ENCODE measurements at regions not wholly inside any gene's neighbourhood (a gene's known extent, or its start where the extent isn't known, plus 50 kb on each side); places are given as distances from the start of the nearest gene placed in this dataset.

- Histone ChIP-seq H3K27ac (ENCODE audit: low read length) (no peak overlapping the region), H3K4me3 (ENCODE audit: low read length) (no peak overlapping the region), H3K4me1 (ENCODE audit: control insufficient read depth, insufficient read depth, low read length) (peaks cover 12% of the 10 kb centered on the region), H3K36me3 (ENCODE audit: control insufficient read depth, insufficient read depth, low read length) (no peaks in the 10 kb centered on the region), H3K27me3 (ENCODE audit: control insufficient read depth, insufficient read depth, low read length) (no peaks in the 10 kb centered on the region), H3K9me3 (ENCODE audit: control insufficient read depth, insufficient read depth, low read length) (no peaks in the 10 kb centered on the region)
- ATAC-seq (no peak), DNase-seq (no peak)
- WGBS (ENCODE audit: insufficient coverage) = 70% methylated on average over 13 of the region's 13 CpGs
- H3K27me3 Mint-ChIP-seq (ENCODE audit: low read depth in 2 of 2) = peaks cover 25 to 40% of the 10 kb centered on the region in 2 donors
- H3K27ac Mint-ChIP-seq = no peak overlapping the region
- intact Hi-C loops (cut with micrococcal nuclease) = loop anchor here (1.0 kb wide), 2 partner anchors 92 to 224 kb away; no protein-coding TSS in a partner anchor
- peak overlapping the region; percentile 94 for H3K4me3 Mint-ChIP-seq
- H3K4me1 Mint-ChIP-seq = peaks cover 14 to 17% of the 10 kb centered on the region in 2 donors
- no peak for TF ChIP-seq CTCF (IDR thresholded peaks at IDR 0.05)
- H3K9me3 Mint-ChIP-seq = no peaks in the 10 kb centered on the region
- H3K36me3 Mint-ChIP-seq = no peaks in the 10 kb centered on the region
Measured at GRCh38 chr17:6912110-6913051, 80.9 kb upstream of the TEKT1 start.

GRCh38 chr17:6913608-6914443 lies 82.0 kb upstream of the ALOX12 start:
- H3K4me3 Mint-ChIP-seq = peak overlapping the region; percentile 94
- H3K27ac ChIP-seq (ENCODE audit: low read length) = no peak overlapping the region
- no peak overlapping the region for H3K4me3 ChIP-seq (ENCODE audit: low read length)
- H3K9me3 ChIP-seq (ENCODE audit: control insufficient read depth, insufficient read depth, low read length) = no peaks in the 10 kb centered on the region
- WGBS (ENCODE audit: insufficient coverage) = 21% methylated on average over 32 of the region's 32 CpGs
- H3K4me1 Mint-ChIP-seq = peaks cover 14 to 17% of the 10 kb centered on the region in 2 donors
- H3K36me3 Mint-ChIP-seq = no peaks in the 10 kb centered on the region
- TF ChIP-seq CTCF (IDR thresholded peaks at IDR 0.05) = peak; percentile 66
- peaks cover 25 to 40% of the 10 kb centered on the region in 2 donors for H3K27me3 Mint-ChIP-seq (ENCODE audit: low read depth in 2 of 2)
- peaks cover 12% of the 10 kb centered on the region for H3K4me1 ChIP-seq (ENCODE audit: control insufficient read depth, insufficient read depth, low read length)
- DNase-seq = peak; percentile 59 to 84
- no peaks in the 10 kb centered on the region for H3K9me3 Mint-ChIP-seq
- ATAC-seq = peak; percentile 78 to 91 (median 90)
- intact Hi-C loops (cut with micrococcal nuclease) = loop anchor here (1.0 kb wide), 2 partner anchors 90 to 222 kb away; no protein-coding TSS in a partner anchor
- H3K36me3 ChIP-seq (ENCODE audit: control insufficient read depth, insufficient read depth, low read length) = no peaks in the 10 kb centered on the region
- no peaks in the 10 kb centered on the region for H3K27me3 ChIP-seq (ENCODE audit: control insufficient read depth, insufficient read depth, low read length)
- peak overlapping the region in 1 of 2 donors; percentile 62 for H3K27ac Mint-ChIP-seq

GRCh38 chr17:6914711-6915110 lies 81.1 kb upstream of the ALOX12 start:
- H3K36me3 Mint-ChIP-seq = no peaks in the 10 kb centered on the region
- Histone ChIP-seq H3K4me1 (ENCODE audit: control insufficient read depth, insufficient read depth, low read length) (peaks cover 12% of the 10 kb centered on the region), H3K9me3 (ENCODE audit: control insufficient read depth, insufficient read depth, low read length) (no peaks in the 10 kb centered on the region), H3K27ac (ENCODE audit: low read length) (no peak overlapping the region), H3K27me3 (ENCODE audit: control insufficient read depth, insufficient read depth, low read length) (no peaks in the 10 kb centered on the region), H3K36me3 (ENCODE audit: control insufficient read depth, insufficient read depth, low read length) (no peaks in the 10 kb centered on the region), H3K4me3 (ENCODE audit: low read length) (no peak overlapping the region)
- H3K27ac Mint-ChIP-seq = no peak overlapping the region
- H3K9me3 Mint-ChIP-seq = no peaks in the 10 kb centered on the region
- ATAC-seq (peak in 1 of 3 donors; percentile 30), DNase-seq (peak in 1 of 2 donors; percentile 37)
- peaks cover 14 to 17% of the 10 kb centered on the region in 2 donors for H3K4me1 Mint-ChIP-seq
- WGBS (ENCODE audit: insufficient coverage) = 46% methylated on average over 4 of the region's 6 CpGs
- intact Hi-C loops (cut with micrococcal nuclease) = no loop called here
- peaks cover 25 to 40% of the 10 kb centered on the region in 2 donors for H3K27me3 Mint-ChIP-seq (ENCODE audit: low read depth in 2 of 2)
- H3K4me3 Mint-ChIP-seq = no peak overlapping the region
- TF ChIP-seq CTCF (IDR thresholded peaks at IDR 0.05) = no peak
